ENCODE measurements at regions not wholly inside any gene's neighbourhood (a gene's known extent, or its start where the extent isn't known, plus 50 kb on each side); places are given as distances from the start of the nearest gene placed in this dataset.

DNA sequence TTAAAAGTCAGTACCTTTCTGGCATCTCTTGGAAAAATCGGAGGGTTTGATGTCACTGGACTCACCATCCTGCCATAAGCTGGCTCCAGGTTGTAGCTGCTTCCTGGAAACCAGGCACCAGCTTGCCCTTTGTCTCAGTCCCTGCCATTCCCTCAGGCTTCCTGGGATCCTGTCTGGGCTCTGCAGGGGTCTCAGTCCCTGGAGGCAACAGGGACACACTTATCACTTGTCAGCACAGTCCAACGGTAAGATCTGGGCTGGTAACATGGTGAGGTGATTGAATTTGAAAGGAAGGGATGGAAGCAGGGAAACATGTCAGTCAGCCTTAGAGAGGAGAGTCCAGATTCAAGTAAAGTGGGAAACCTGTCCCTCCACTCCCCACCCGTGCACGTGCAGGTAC, 147.6 kb upstream of the ECI2 start:
- Histone ChIP-seq H3K9me3 (ENCODE audit: control insufficient read depth, low read length) (no peaks in the 10 kb centered on the region), H3K9ac (ENCODE audit: low read length) (no peak overlapping the region), H3K4me3 (ENCODE audit: low read length) (no peak overlapping the region), H3K4me1 (ENCODE audit: control insufficient read depth, insufficient read depth, low read length) (peaks cover 6% of the 10 kb centered on the region), H3K36me3 (ENCODE audit: control insufficient read depth, insufficient read depth, low read length) (no peaks in the 10 kb centered on the region), H3K27me3 (ENCODE audit: control insufficient read depth, insufficient read depth, low read length) (peaks cover 12% of the 10 kb centered on the region)

DNA sequence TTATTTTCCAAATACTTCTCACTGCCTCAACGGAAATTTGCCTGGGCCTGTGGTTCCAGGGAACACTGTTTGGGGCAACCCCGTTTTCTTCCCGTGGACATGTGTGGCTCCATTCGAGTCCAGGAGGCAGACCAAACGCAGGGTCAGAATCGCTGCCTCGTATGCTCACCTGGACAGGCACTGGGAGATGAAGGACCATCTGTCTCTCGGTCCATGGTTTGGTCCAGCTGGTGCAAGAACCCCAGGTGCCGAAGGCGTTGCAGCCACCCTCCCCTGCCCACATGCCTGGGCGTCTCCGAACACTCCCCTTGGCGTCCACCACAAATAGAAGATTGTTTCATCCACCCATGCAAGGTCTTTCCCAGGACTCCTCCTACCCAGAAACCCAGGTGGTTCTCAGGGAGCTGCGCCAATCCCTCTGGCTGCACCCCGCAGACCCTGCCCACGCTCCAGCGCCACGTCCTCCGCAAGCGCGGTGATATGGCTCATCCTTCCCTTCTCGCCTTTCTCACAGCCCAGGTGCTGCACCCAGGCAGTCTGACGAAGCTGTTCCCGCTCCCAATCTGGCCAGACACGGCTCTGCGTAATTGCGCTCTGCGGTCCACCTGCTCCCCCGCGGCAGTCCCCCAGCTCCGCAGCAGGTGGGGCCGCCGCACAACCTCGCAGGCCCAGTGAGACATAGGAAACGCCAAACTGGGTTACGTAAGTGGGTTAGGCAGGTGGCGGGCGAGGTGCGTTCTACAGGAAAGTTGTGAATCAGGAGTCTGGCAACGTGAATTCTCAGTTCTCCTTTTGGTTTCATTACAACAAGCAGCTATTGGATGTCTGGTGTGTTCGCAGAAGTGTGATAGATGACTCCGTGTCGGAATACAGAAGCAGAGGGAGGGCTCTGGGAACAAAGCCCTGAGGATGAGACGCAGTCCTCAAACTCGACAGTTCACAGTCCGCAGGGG, 146.2 kb upstream of the ECI2 start:
- H3K9ac ChIP-seq (ENCODE audit: low read length) = peak overlapping the region; percentile 3
- peaks cover 6% of the 10 kb centered on the region for H3K4me1 ChIP-seq (ENCODE audit: control insufficient read depth, insufficient read depth, low read length)
- H3K4me3 ChIP-seq (ENCODE audit: low read length) = peak overlapping the region; percentile 37
- H3K9me3 ChIP-seq (ENCODE audit: control insufficient read depth, low read length) = no peaks in the 10 kb centered on the region
- H3K27me3 ChIP-seq (ENCODE audit: control insufficient read depth, insufficient read depth, low read length) = peaks cover 12% of the 10 kb centered on the region
- H3K36me3 ChIP-seq (ENCODE audit: control insufficient read depth, insufficient read depth, low read length) = no peaks in the 10 kb centered on the region

DNA sequence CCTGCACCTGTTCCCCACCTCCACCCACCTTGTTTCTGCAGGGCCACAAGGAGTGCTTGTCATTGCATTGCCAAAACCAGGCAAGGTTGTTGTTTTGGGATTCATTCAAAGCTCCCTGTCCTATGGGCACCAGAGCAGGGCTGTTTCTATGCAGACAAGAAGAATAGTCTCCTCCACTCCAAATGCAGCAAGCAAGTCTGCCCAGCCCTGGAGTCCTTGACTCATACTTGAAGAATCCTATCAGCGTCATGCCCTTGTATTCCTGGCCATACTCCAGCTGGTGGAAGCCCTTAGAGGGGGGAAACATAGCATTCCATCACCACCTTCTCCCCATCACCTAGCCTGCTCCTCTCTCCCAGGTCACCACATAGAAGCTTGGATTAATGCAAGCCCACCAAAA, 145.3 kb upstream of the ECI2 start:
- H3K36me3 ChIP-seq (ENCODE audit: control insufficient read depth, insufficient read depth, low read length) = no peaks in the 10 kb centered on the region
- no peak overlapping the region for H3K4me3 ChIP-seq (ENCODE audit: low read length)
- peaks cover 6% of the 10 kb centered on the region for H3K4me1 ChIP-seq (ENCODE audit: control insufficient read depth, insufficient read depth, low read length)
- no peaks in the 10 kb centered on the region for H3K9me3 ChIP-seq (ENCODE audit: control insufficient read depth, low read length)
- H3K27me3 ChIP-seq (ENCODE audit: control insufficient read depth, insufficient read depth, low read length) = peaks cover 12% of the 10 kb centered on the region
- no peak overlapping the region for H3K9ac ChIP-seq (ENCODE audit: low read length)

DNA sequence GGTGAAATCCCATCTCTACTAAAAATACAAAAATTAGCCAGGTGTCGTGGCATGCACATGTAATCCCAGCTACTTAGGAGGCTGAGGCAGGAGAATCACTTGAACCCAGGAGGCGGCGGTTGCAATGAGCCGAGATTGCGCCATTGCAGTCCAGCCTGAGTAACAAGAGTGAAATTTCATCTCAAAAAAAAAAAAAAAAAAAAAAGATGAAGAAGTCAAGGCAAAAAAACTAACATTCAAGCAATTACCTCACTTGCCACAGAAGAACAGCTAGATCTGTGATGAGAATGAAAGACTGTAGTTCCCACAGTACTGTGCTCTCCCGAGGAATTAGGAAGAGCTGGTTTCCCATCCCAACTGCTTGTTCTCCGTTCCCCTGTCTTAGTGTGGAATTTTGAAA, 144.7 kb upstream of the ECI2 start:
- H3K4me3 ChIP-seq (ENCODE audit: low read length) = no peak overlapping the region
- no peaks in the 10 kb centered on the region for H3K9me3 ChIP-seq (ENCODE audit: control insufficient read depth, low read length)
- H3K4me1 ChIP-seq (ENCODE audit: control insufficient read depth, insufficient read depth, low read length) = peaks cover 12% of the 10 kb centered on the region
- H3K36me3 ChIP-seq (ENCODE audit: control insufficient read depth, insufficient read depth, low read length) = no peaks in the 10 kb centered on the region
- peaks cover 12% of the 10 kb centered on the region for H3K27me3 ChIP-seq (ENCODE audit: control insufficient read depth, insufficient read depth, low read length)
- H3K9ac ChIP-seq (ENCODE audit: low read length) = no peak overlapping the region

DNA sequence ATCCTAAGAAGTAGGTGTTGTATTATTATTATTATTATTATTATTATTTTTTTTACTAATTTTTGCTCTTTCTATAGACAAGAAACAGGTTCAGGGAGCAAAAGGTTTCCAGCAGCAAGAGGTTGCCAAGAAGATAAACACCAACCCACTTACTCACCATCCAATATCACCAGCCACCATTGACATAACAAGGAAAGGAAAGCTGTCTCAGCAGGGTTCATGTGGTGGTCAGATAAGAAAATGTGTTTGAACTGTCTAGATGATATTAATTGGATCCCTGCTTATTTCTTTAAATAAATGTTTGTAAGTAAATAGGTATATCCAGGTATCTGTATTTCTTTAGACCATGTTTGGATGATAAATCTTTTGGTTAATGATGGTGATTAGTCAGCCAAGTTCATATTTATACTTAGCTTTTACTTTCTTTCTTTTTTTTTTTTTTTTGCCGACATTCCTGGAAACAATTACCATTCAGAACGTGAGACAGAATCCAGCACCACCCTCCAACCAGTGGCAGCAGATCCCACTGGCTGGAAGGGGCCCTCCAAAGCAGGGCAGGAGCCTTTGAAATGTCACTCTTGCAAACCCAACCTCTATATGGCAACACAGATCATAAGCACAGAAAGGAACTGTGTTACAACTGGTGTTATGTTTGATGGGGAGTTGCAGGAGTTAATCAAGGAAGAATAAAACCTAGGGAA, 139.2 kb upstream of the ECI2 start:
- no peak overlapping the region for H3K4me3 ChIP-seq (ENCODE audit: low read length)
- peaks cover 12% of the 10 kb centered on the region for H3K4me1 ChIP-seq (ENCODE audit: control insufficient read depth, insufficient read depth, low read length)
- H3K9ac ChIP-seq (ENCODE audit: low read length) = no peak overlapping the region
- no peaks in the 10 kb centered on the region for H3K27me3 ChIP-seq (ENCODE audit: control insufficient read depth, insufficient read depth, low read length)
- no peaks in the 10 kb centered on the region for H3K36me3 ChIP-seq (ENCODE audit: control insufficient read depth, insufficient read depth, low read length)
- H3K9me3 ChIP-seq (ENCODE audit: control insufficient read depth, low read length) = no peaks in the 10 kb centered on the region

DNA sequence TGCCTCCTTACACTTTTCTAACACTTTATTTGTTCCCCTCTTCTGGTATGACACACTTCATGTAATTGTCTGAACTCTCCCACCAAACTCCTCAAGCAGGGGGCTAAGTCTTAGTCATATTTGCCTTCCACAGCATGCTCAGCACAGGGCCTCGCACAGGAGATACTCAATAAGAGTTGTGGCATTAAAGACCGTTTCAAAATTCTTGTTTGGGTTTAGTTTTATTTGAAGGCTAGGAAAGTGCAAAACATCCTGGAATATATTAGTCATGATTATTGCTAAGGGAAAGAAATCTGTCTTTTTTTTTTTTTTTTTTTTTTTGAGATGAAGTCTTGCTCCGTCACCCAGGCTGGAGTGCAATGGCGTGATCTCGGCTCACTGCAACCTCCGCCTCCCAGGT, 137.6 kb upstream of the ECI2 start:
- no peak overlapping the region for H3K9ac ChIP-seq (ENCODE audit: low read length)
- H3K27me3 ChIP-seq (ENCODE audit: control insufficient read depth, insufficient read depth, low read length) = no peaks in the 10 kb centered on the region
- H3K36me3 ChIP-seq (ENCODE audit: control insufficient read depth, insufficient read depth, low read length) = no peaks in the 10 kb centered on the region
- no peak overlapping the region for H3K4me3 ChIP-seq (ENCODE audit: low read length)
- H3K9me3 ChIP-seq (ENCODE audit: control insufficient read depth, low read length) = no peaks in the 10 kb centered on the region
- H3K4me1 ChIP-seq (ENCODE audit: control insufficient read depth, insufficient read depth, low read length) = peaks cover 12% of the 10 kb centered on the region

DNA sequence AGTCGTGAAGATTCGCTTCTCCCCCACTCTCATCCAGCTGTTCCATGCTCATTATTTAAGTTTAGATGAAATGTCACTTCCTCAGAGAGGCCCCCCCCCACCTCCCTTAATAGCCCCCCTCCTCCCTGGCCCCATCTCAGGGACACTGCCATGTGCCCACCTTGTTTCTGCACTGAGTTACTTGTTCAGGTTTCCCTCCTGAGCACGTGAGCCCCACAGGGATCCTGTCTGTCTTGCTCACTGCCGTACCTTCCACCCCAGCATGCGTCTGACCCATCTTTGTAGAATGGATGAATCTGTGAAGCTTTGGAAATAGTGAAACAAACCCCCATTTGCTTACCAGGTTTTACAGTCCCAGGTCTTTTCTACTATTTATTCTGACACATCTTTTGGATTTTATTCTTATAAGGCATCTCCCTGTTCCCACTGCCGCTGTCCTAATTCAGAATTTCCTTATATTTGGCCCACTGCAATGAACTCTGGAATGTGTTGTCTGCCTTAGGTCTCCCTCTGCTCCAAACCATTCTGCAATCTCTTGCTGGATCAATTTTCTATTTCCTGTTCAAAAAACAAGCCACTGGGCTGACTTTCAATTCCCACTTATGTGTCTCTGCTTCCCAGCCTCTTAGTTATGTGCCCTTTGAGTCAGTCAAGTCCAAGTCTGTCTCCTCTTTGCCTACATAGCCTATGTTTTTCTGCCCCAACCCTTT, 136.5 kb upstream of the ECI2 start:
- Histone ChIP-seq H3K36me3 (ENCODE audit: control insufficient read depth, insufficient read depth, low read length) (no peaks in the 10 kb centered on the region), H3K9ac (ENCODE audit: low read length) (no peak overlapping the region), H3K9me3 (ENCODE audit: control insufficient read depth, low read length) (no peaks in the 10 kb centered on the region), H3K4me3 (ENCODE audit: low read length) (no peak overlapping the region), H3K4me1 (ENCODE audit: control insufficient read depth, insufficient read depth, low read length) (peaks cover 12% of the 10 kb centered on the region), H3K27me3 (ENCODE audit: control insufficient read depth, insufficient read depth, low read length) (no peaks in the 10 kb centered on the region)

DNA sequence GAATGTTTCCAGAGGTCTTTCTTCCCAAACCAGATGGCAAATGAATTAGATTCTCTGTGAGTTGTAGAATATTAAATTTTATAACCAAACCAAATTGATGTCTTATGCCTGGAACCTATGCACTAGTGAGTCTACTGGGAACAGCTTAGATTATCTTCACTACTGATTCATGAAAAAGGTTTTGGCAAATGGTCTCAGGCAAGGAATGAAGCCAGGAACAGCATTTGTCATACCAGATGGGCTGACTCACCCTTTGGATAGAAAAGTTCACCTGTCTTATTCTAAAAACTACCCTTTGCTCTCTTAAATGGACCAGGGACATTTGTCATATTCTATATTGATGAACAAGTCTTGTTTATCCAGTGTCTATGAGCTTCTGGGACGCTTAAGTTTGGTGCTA, 135.4 kb upstream of the ECI2 start:
- H3K9ac ChIP-seq (ENCODE audit: low read length) = no peak overlapping the region
- no peaks in the 10 kb centered on the region for H3K9me3 ChIP-seq (ENCODE audit: control insufficient read depth, low read length)

DNA sequence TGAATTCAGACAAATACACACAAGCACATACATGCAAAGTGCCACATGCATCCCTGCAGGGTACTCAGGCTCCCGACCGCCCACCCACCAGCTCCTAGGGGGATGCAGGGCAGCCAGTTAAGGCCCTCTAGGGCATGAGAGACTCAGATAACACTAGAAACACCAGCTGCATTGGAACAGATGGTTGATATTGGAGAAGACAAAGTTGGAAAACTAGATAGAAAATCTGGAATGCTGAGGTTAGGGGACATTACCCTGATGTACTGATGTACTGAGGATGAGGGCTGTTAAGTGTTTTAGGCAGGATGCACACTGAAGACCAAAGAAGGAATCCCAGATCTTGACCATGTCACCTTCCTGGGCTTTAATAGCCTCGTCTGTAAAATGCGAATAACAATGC, 134.6 kb upstream of the ECI2 start:
- no peak overlapping the region for H3K9ac ChIP-seq (ENCODE audit: low read length)
- peaks cover 6% of the 10 kb centered on the region for H3K4me1 ChIP-seq (ENCODE audit: control insufficient read depth, insufficient read depth, low read length)
- H3K36me3 ChIP-seq (ENCODE audit: control insufficient read depth, insufficient read depth, low read length) = no peaks in the 10 kb centered on the region
- no peak overlapping the region for H3K4me3 ChIP-seq (ENCODE audit: low read length)
- H3K27me3 ChIP-seq (ENCODE audit: control insufficient read depth, insufficient read depth, low read length) = no peaks in the 10 kb centered on the region
- H3K9me3 ChIP-seq (ENCODE audit: control insufficient read depth, low read length) = no peaks in the 10 kb centered on the region

More for the DNA sequence above, 135.4 kb upstream of the ECI2 start:
- H3K4me3 ChIP-seq (ENCODE audit: low read length) = no peak overlapping the region
- H3K27me3 ChIP-seq (ENCODE audit: control insufficient read depth, insufficient read depth, low read length) = no peaks in the 10 kb centered on the region
- H3K4me1 ChIP-seq (ENCODE audit: control insufficient read depth, insufficient read depth, low read length) = peaks cover 12% of the 10 kb centered on the region
- H3K36me3 ChIP-seq (ENCODE audit: control insufficient read depth, insufficient read depth, low read length) = no peaks in the 10 kb centered on the region

DNA sequence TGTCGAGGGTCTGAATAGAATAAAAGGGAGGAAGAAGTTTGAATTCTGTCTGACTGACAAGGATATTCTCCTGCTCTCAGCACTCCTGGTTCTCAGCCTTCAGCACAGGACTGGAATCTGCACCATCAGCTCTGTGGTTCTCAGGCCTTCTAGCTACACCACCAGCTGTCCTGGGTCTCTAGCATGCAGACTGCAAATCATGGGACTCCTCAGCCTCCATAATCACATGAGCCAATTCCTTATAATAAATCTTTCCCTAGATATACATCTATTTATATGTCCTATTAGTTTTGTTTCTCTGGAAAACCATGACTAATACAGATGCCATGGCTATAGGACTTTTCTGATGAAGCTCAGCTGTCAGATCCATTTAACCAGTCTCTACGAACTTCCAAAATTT, 132.8 kb upstream of the ECI2 start:
- no peaks in the 10 kb centered on the region for H3K4me1 ChIP-seq (ENCODE audit: control insufficient read depth, insufficient read depth, low read length)
- no peaks in the 10 kb centered on the region for H3K9me3 ChIP-seq (ENCODE audit: control insufficient read depth, low read length)
- no peaks in the 10 kb centered on the region for H3K27me3 ChIP-seq (ENCODE audit: control insufficient read depth, insufficient read depth, low read length)
- no peak overlapping the region for H3K4me3 ChIP-seq (ENCODE audit: low read length)
- H3K36me3 ChIP-seq (ENCODE audit: control insufficient read depth, insufficient read depth, low read length) = no peaks in the 10 kb centered on the region
- no peak overlapping the region for H3K9ac ChIP-seq (ENCODE audit: low read length)

DNA sequence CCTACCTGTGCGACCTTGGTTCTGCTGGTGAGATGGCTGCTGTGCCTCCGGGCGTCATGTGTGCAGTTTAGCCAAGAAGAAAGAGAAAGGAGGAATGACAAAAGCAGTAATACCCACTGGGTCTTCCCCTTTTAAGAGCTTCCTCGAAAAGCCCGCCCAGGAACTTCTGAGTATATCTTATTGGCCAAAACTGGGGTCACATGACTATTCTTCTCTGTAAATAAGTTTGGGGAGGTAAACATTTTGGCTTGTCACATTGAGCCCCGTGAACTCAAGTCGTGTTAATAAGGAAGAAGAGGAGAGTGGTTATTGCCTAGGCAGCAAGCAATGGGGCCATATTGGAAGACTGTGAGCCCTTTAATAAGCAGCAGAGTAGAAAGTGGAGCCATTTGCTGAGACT, 130.4 kb upstream of the ECI2 start:
- no peak overlapping the region for H3K4me3 ChIP-seq (ENCODE audit: low read length)
- H3K36me3 ChIP-seq (ENCODE audit: control insufficient read depth, insufficient read depth, low read length) = no peaks in the 10 kb centered on the region
- H3K9me3 ChIP-seq (ENCODE audit: control insufficient read depth, low read length) = no peaks in the 10 kb centered on the region
- H3K9ac ChIP-seq (ENCODE audit: low read length) = no peak overlapping the region
- no peaks in the 10 kb centered on the region for H3K4me1 ChIP-seq (ENCODE audit: control insufficient read depth, insufficient read depth, low read length)
- H3K27me3 ChIP-seq (ENCODE audit: control insufficient read depth, insufficient read depth, low read length) = no peaks in the 10 kb centered on the region

DNA sequence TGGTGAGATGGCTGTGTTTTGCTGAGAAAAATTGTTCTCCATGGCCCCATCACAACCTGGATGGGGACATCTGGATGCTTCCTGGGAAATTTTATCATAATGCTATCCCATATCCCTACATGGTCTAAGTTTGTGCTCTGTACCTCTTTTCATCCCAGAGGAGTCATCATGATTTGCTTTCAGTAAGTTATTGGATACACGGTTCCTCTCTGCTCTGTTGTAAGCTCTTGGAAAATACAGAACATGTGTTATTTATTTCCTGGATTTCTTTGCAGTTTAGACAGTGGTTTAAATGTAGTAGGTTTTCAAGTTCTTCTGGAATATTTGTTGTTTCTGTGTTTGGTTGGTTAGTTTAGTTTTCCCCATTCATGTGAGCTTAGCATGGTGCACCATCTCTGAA, 129.2 kb upstream of the ECI2 start:
- no peaks in the 10 kb centered on the region for H3K36me3 ChIP-seq (ENCODE audit: control insufficient read depth, insufficient read depth, low read length)
- no peaks in the 10 kb centered on the region for H3K9me3 ChIP-seq (ENCODE audit: control insufficient read depth, low read length)
- no peak overlapping the region for H3K4me3 ChIP-seq (ENCODE audit: low read length)
- no peaks in the 10 kb centered on the region for H3K4me1 ChIP-seq (ENCODE audit: control insufficient read depth, insufficient read depth, low read length)
- H3K9ac ChIP-seq (ENCODE audit: low read length) = no peak overlapping the region
- no peaks in the 10 kb centered on the region for H3K27me3 ChIP-seq (ENCODE audit: control insufficient read depth, insufficient read depth, low read length)

Data from mucosa of stomach (tissue), 1 donor.